ENCODE measurements at regions not wholly inside any gene's neighbourhood (a gene's known extent, or its start where the extent isn't known, plus 50 kb on each side); places are given as distances from the start of the nearest gene placed in this dataset.

DNA sequence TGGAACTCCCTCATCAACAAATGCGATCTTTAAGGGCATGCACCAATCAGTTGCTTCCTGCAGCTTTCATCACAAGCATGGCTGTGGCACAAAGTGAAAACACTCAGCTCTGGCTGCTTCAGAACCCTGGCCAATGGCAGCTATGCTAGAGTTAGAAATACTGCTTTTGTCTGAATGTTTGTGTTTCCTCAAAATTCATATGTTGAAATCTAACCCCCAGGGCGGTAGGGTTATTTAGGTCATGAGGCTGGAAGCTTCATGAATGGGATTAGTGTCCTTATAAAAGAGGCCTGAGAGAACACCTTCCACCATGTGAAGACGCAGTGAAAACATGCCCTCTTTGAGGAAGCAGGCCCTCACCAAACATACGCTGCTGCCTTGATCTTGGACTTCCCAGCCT is 453.9 kb downstream of the SNAPC1 start:
- no peak for ATAC-seq
- Mint-ChIP-seq H3K4me1 (no peaks in the 10 kb centered on the region), H3K36me3 (no peaks in the 10 kb centered on the region), H3K27ac (no peak overlapping the region), H3K9me3 (peaks cover 2% of the 10 kb centered on the region), H3K4me3 (no peak overlapping the region), H3K27me3 (peaks cover 7% of the 10 kb centered on the region)

DNA sequence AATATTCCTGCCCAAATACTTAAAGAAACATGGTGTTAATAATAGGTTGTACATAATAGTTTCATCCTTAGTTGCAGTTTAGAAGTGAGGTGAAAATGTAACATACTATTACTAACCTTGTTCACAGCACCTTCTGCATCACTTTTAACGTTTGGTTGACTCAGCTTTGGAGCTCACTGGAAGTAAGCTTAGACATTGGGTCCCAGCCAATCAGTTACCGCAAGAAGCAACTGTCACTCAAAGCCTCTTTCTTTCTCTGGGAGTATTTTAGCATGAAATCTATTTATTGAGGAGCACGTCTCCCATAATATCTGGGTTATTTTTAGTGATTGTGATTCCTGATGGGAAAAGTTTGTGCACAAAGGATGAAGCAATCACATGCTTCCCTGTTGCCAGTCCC is 472.6 kb downstream of the SNAPC1 start:
- H3K36me3 Mint-ChIP-seq = no peaks in the 10 kb centered on the region
- H3K4me3 Mint-ChIP-seq = no peak overlapping the region
- ATAC-seq = no peak
- no peak overlapping the region for H3K27ac Mint-ChIP-seq
- no peaks in the 10 kb centered on the region for H3K27me3 Mint-ChIP-seq
- H3K9me3 Mint-ChIP-seq = peaks cover 12% of the 10 kb centered on the region
- H3K4me1 Mint-ChIP-seq = no peaks in the 10 kb centered on the region

DNA sequence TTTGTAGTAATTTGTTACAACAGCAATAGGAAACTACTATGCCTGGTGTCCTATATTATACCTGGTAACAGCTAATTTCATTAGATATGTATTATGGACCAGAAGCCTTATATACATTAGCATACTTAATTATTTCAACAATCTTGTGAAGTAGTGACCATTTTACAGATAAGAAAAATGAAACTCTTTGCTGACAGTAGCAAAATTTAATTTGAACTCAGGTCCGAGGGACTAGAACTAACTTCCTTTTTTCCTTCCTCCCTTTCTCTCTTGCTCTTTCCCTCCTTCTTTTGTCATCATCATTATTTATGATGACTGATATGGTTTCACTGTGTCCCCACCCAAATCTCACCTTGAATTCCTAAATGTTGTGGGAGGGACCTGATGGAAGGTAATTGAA is 482.0 kb downstream of the SNAPC1 start:
- H3K36me3 Mint-ChIP-seq = no peaks in the 10 kb centered on the region
- no peak for ATAC-seq

DNA sequence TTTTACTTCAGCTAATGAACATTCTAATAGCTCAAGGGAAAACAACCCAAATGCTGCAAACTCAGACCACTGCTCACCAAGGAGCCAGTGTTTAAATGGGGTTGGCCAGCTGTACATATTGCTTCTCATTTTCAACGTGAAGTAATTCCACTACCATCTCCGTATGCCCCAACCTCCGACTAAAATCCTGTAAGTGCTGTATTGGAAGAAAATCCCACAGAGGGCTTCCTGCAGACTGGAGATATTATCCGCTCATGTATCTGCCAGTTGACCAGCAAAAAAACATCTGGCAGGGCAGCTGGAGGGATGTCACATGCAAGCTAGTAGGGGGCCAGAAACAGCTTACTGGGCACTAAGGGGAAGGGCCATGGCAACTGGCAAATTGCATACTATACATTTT is 485.0 kb downstream of the SNAPC1 start:
- Mint-ChIP-seq H3K4me1 (no peaks in the 10 kb centered on the region), H3K27me3 (no peaks in the 10 kb centered on the region), H3K27ac (no peak overlapping the region), H3K9me3 (peaks cover 7% of the 10 kb centered on the region), H3K36me3 (no peaks in the 10 kb centered on the region), H3K4me3 (no peak overlapping the region)
- ATAC-seq = no peak

More for the DNA sequence above, 482.0 kb downstream of the SNAPC1 start:
- Mint-ChIP-seq H3K4me3 (no peak overlapping the region), H3K27me3 (no peaks in the 10 kb centered on the region), H3K27ac (no peak overlapping the region), H3K9me3 (peaks cover 7% of the 10 kb centered on the region), H3K4me1 (no peaks in the 10 kb centered on the region)

DNA sequence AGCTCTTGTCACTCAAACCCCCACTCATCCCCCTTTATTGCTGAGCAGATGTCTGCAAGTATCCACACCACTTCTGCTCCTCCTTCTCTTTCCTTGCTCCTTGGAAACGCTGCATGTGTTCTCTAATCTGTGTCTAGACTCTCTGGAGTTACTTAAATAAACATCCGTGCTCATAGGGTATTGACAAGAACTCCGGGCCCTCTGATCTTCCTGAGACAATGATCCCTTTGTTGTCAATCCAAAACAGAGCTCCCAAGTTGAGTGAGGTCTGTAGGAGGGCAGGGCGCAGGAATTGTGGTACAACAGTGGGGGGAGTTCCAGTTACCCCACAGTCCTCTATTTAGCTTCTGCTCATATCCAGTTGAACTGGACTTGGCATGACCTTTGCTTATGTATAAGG is 489.0 kb downstream of the SNAPC1 start:
- Mint-ChIP-seq H3K36me3 (no peaks in the 10 kb centered on the region), H3K4me1 (no peaks in the 10 kb centered on the region), H3K27ac (no peak overlapping the region), H3K27me3 (no peaks in the 10 kb centered on the region), H3K9me3 (no peaks in the 10 kb centered on the region), H3K4me3 (no peak overlapping the region)
- ATAC-seq = no peak

DNA sequence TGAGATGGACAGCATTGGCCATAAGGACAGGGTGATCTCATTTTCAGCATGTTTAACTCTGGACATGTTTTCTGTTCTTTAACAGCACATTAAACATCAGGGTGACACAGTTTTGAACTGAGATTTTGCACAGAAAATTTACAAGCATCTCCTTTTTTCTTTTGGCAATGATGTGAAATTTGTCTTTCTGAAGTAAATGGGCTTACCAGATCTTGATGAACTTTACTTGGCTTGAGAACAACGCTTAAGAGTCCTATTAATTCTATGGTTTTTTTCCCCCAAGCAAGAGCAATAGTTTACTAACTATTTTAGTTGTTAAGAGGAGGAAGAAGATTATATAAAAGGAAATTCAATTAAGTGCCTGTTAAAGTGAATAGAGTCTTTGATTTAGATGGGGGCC is 491.0 kb downstream of the SNAPC1 start:
- H3K9me3 Mint-ChIP-seq = no peaks in the 10 kb centered on the region

DNA sequence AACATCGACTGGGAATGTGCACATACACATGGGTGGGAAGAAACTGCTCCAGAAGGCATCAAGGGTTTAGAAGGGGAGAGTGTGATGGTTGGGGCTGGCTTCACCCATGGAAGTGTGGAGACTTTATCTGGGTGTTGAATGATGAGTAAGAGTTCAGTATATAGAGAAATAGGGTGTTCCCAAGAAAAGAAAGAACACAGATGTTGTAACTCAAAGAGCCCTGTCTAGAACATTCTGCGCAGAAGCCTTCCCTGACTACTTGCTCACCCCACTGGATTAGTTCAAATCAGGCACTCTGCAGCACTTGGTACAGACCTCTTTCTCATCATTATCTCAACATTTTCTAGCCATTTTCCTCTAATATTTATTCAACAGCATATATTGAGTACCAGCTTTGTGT is 491.7 kb downstream of the SNAPC1 start:
- Mint-ChIP-seq H3K36me3 (no peaks in the 10 kb centered on the region), H3K9me3 (no peaks in the 10 kb centered on the region), H3K27ac (no peak overlapping the region), H3K4me3 (no peak overlapping the region), H3K4me1 (no peaks in the 10 kb centered on the region), H3K27me3 (peaks cover 9% of the 10 kb centered on the region)
- no peak for ATAC-seq

More for the DNA sequence above, 491.0 kb downstream of the SNAPC1 start:
- H3K27me3 Mint-ChIP-seq = peaks cover 9% of the 10 kb centered on the region
- no peak overlapping the region for H3K27ac Mint-ChIP-seq
- no peak for ATAC-seq
- no peak overlapping the region for H3K4me3 Mint-ChIP-seq
- H3K4me1 Mint-ChIP-seq = no peaks in the 10 kb centered on the region
- no peaks in the 10 kb centered on the region for H3K36me3 Mint-ChIP-seq

DNA sequence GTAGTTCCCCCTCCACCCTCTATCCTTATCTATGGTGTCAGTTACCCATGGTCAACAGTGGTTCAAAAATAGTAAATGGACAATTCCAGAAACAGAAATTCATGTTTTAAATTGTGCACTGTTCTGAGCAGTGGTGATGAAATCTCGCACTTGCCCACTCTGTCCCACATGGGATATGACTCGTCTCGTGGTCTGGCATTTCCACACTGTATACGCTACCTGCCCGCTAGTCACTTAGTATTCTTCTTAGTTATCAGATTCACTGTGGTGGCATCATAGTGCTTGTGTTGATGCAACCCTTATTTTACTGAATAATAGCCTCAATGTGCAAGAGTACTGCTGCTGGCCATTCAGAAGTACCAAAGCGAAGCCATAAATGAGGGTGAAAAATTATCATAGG is 507.0 kb downstream of the SNAPC1 start:
- H3K27me3 Mint-ChIP-seq = peaks cover 29% of the 10 kb centered on the region
- no peak overlapping the region for H3K27ac Mint-ChIP-seq
- no peaks in the 10 kb centered on the region for H3K9me3 Mint-ChIP-seq
- no peaks in the 10 kb centered on the region for H3K4me1 Mint-ChIP-seq
- no peak overlapping the region for H3K4me3 Mint-ChIP-seq
- no peaks in the 10 kb centered on the region for H3K36me3 Mint-ChIP-seq
- no peak for ATAC-seq

DNA sequence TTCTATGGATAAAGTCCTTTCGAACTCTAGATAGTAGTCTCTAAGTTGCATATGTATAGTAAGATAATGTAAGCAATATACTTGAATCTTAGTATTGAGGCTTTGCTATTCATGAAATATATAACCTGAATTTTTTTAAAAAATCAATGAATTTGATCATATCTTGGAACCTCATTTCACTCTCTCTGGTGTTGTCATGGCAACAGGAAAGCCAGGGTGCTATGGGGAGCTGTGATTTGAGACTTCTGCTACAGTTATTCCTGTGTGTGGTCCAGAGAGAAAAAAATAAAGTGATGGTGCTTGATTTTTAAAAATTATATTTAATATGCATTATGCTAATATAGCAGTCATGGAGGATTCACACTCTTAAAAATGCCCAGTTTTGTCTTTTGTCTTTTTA is 508.0 kb downstream of the SNAPC1 start:
- Mint-ChIP-seq H3K4me3 (no peak overlapping the region), H3K9me3 (no peaks in the 10 kb centered on the region), H3K27ac (no peak overlapping the region), H3K36me3 (no peaks in the 10 kb centered on the region), H3K4me1 (no peaks in the 10 kb centered on the region), H3K27me3 (peaks cover 26% of the 10 kb centered on the region)
- no peak for ATAC-seq

DNA sequence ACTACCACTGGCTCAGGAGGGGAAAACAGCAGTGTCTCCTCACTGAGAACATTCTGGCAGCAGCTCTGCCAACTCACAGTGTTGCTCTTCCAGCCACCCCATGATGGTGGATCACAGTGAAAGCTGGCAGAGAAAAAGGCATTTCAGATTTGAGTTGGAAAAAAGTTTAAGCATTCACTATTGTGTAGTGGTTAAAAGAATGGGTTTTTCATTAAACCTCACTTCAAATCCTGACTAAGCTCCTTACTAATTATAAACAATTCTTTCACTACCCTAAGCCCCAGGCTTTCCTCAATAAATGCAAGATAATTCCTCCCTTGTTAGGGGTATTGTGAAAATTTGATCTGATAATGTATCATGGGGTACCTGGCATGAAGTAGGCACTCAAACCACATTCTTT is 518.1 kb downstream of the SNAPC1 start:
- Mint-ChIP-seq H3K27ac (no peak overlapping the region), H3K9me3 (no peaks in the 10 kb centered on the region), H3K4me3 (no peak overlapping the region), H3K27me3 (peaks cover 9% of the 10 kb centered on the region), H3K36me3 (no peaks in the 10 kb centered on the region), H3K4me1 (no peaks in the 10 kb centered on the region)
- ATAC-seq = no peak

DNA sequence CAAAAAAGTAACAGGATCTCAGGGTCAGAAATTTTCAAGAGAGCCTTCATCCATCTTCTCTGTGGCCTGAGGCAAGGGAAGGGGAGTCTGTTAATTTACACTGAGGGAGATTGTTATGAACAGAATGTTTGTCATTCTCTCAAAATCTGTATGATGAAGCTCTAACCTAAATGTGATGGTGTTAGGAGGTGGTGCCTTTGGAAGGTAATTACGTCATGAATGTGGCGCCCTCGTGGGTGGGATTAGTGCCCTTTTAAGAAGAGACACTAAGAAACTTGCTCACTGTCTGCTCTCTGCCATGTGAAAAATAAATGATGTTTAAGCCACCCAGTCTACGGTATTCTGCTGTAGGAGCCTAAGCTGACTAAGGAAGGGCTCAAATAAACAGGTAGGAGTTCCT is 521.6 kb downstream of the SNAPC1 start:
- no peak overlapping the region for H3K4me3 Mint-ChIP-seq
- ATAC-seq = no peak
- H3K27ac Mint-ChIP-seq = no peak overlapping the region

DNA sequence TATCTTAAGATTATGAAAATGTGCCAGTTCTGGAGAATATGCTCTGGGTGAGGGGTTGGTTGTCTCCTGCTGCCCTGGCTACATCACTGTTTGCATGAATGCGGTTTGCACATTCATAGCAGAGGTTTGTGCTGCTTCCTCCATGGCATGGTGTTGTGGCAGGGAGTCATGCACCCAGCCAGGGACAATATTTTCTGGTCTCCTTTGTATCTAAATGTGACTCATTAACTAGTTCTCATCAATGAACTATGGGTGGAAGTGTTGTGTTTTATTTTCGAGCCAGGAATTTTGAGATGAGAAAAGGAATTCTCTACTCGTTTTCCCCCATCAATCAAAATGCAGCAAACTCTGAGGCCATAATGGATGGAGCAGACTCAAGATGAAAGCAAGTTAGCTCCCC is 527.3 kb downstream of the SNAPC1 start:
- no peaks in the 10 kb centered on the region for H3K4me1 Mint-ChIP-seq
- H3K36me3 Mint-ChIP-seq = no peaks in the 10 kb centered on the region
- no peak overlapping the region for H3K27ac Mint-ChIP-seq
- no peak overlapping the region for H3K4me3 Mint-ChIP-seq
- H3K9me3 Mint-ChIP-seq = peaks cover 3% of the 10 kb centered on the region
- no peak for ATAC-seq
- no peaks in the 10 kb centered on the region for H3K27me3 Mint-ChIP-seq

More for the DNA sequence above, 521.6 kb downstream of the SNAPC1 start:
- Mint-ChIP-seq H3K4me1 (no peaks in the 10 kb centered on the region), H3K9me3 (no peaks in the 10 kb centered on the region), H3K27me3 (peaks cover 9% of the 10 kb centered on the region), H3K36me3 (no peaks in the 10 kb centered on the region)

DNA sequence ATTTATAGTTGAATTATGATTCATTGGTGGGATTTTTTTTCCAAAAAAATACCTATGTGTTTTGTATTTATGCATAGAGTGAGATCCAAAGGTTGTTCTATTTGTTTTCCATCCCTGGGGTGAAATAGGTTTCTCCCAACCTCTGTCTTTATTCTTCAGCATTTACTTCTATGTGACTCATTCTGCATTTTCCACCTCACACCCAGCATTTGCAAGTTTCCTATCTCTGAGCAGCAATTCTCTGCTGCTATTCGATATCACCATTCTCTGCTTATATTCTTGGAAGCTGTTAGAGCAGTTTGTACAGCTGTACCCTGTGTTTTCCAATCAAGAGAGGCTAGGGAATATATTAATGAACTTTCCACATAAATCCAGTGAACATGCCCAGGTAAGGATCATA is 538.9 kb downstream of the SNAPC1 start:
- Mint-ChIP-seq H3K4me1 (no peaks in the 10 kb centered on the region), H3K27ac (no peak overlapping the region), H3K4me3 (no peak overlapping the region), H3K36me3 (no peaks in the 10 kb centered on the region), H3K9me3 (peaks cover 3% of the 10 kb centered on the region), H3K27me3 (no peaks in the 10 kb centered on the region)
- no peak for ATAC-seq

DNA sequence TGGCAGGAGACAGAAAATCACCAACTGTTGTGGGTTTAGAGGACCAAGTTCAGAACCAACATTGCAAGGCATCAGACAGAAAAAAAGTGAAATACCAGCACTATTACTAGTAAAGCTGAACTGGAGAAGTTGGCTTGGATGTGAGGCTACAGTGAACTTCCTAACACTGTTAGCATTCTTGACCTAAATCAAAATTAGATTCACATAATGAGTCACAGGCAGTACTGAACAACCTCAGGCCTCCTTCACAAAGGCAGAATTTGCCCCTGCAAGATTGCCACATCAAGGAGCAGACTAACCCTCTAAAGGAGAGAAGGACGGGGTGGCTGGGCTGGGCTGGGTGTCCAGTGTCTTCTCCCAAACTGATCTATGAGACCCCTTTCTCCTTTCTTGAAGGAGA is 539.7 kb downstream of the SNAPC1 start:
- H3K9me3 Mint-ChIP-seq = peaks cover 3% of the 10 kb centered on the region
- no peak overlapping the region for H3K27ac Mint-ChIP-seq
- no peak overlapping the region for H3K4me3 Mint-ChIP-seq
- ATAC-seq = no peak
- no peaks in the 10 kb centered on the region for H3K4me1 Mint-ChIP-seq
- no peaks in the 10 kb centered on the region for H3K27me3 Mint-ChIP-seq
- H3K36me3 Mint-ChIP-seq = no peaks in the 10 kb centered on the region

DNA sequence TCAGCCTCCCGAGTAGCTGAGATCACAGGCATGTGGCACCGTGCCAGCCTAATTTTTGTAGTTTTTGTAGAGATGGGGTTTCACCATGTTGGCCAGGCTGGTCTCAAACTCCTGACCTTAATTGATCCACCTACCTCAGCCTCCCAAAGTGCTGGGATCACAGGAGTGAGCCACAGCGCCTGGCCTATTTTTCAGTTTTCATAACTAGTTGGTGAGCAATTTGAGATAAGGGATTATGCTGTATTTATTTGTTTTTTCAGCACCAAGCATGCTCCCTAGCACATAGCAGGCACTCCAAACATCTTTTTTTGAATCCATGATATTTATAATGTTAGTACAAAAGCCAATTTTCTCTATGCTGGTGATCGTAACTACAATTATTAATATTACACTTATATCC is 541.2 kb downstream of the SNAPC1 start:
- ATAC-seq = no peak
- Mint-ChIP-seq H3K4me1 (no peaks in the 10 kb centered on the region), H3K27me3 (no peaks in the 10 kb centered on the region), H3K4me3 (no peak overlapping the region), H3K27ac (no peak overlapping the region), H3K9me3 (peaks cover 3% of the 10 kb centered on the region), H3K36me3 (no peaks in the 10 kb centered on the region)

DNA sequence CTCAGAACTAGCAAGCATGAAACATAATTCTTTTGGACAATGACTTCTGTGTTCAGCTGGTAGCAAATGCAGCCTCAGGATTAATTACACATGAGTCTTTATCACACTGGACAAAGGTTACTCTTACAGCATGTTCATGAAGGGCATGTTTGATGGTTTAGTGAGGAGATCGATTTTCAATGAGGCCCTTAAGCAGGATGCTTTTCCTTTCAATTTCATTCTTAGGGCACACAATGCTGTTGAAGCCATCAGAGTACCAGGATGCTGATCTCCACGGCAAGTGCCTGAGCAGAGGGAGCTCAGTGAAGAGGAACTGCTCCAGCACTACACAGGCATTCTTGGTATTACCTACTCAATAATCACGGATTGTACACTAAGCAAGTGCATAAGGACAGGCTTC is 542.0 kb downstream of the SNAPC1 start:
- Mint-ChIP-seq H3K4me3 (no peak overlapping the region), H3K9me3 (peaks cover 3% of the 10 kb centered on the region), H3K36me3 (no peaks in the 10 kb centered on the region), H3K27ac (no peak overlapping the region), H3K27me3 (no peaks in the 10 kb centered on the region), H3K4me1 (no peaks in the 10 kb centered on the region)
- no peak for ATAC-seq

DNA sequence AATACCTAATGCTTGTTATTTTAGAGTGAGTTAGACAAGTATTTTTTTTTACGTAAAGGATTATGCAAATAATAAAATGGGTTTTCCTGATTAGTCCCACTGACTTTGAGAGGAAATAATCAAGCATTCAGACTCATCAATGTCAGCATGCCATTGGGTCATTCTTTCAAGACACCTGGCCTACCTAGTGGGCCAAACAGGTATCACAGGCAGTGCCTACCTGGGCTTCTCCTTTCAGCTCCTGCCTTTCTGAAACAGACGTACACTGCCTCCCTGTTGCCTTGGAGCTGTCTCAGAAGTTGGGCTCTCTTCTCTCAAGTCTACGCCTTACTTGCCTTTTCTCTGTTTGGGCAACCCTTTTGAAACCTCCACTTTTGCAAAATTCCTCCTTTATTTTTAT is 545.6 kb downstream of the SNAPC1 start:
- no peaks in the 10 kb centered on the region for H3K36me3 Mint-ChIP-seq
- no peak overlapping the region for H3K27ac Mint-ChIP-seq
- ATAC-seq = no peak
- H3K27me3 Mint-ChIP-seq = no peaks in the 10 kb centered on the region
- H3K4me3 Mint-ChIP-seq = no peak overlapping the region
- H3K4me1 Mint-ChIP-seq = no peaks in the 10 kb centered on the region
- H3K9me3 Mint-ChIP-seq = no peaks in the 10 kb centered on the region

Measured in stimulated activated memory B cell treated with anti-CD40 and anti-IgM and Interleukin-4, amounts not matched to agents 10 μg/mL and 1 μg/mL and 100 μg/mL, for 72 hours (primary cell).